Body of pancreas (tissue), 4 donors: ENCODE measurements at regions not wholly inside any gene's neighbourhood (a gene's known extent, or its start where the extent isn't known, plus 50 kb on each side); places are given as distances from the start of the nearest gene placed in this dataset.
"Not testable (repeated sequence)": the region's sequence is repeated elsewhere in the genome, so short reads cannot be mapped to it uniquely, and the experiment has no call there.

Experiments used
- ATAC-seq: fragments of 150-250 bp; one replicate; pipeline ENCODE4 v1.9.1; 2016
- DNase-seq, 4 donors: peaks; one replicate each; pipeline ENCODE4 v3.0.0-alpha.2; 2019
- H3K27ac ChIP-seq, 4 donors: fragments of 200-600 bp; sonication (generic); 1 replicate in 3 of 4; 2 replicates in 1 of 4; pipeline versions ENCODE4 v1.5.1 to v1.6.1; 2016 to 2019; ENCODE audit warnings: mild to moderate bottlenecking in 1 of 4, mixed read lengths in 1 of 4, moderate library complexity in 1 of 4
- H3K27me3 ChIP-seq, 2 donors: fragments of 200-600 bp; sonication (generic); one replicate each; pipeline ENCODE4 v1.6.0; 2016; ENCODE audit warnings: mild to moderate bottlenecking in 1 of 2
- H3K36me3 ChIP-seq, 2 donors: fragments of 200-600 bp; sonication (generic); replicated peaks in 1 of 2; 2 replicates each; pipeline ENCODE4 v1.5.1; 2016; ENCODE audit warnings: low read depth in 2 of 2; ENCODE audit not compliant: insufficient read depth in 1 of 2
- H3K4me1 ChIP-seq: fragments of 200-600 bp; sonication (generic); one replicate; pipeline ENCODE4 v1.6.0; 2016
- H3K4me3 ChIP-seq, 2 donors: fragments of 200-600 bp; sonication (generic); 1 replicate in 1 of 2; 2 replicates in 1 of 2; pipeline ENCODE4 v1.5.1; 2016 to 2019
- H3K9me3 ChIP-seq, 3 donors: fragments of 200-600 bp; sonication (generic); 1 replicate in 2 of 3; 2 replicates in 1 of 3; pipeline ENCODE4 v1.5.1; 2016
- POLR2A ChIP-seq, 3 donors: fragments of 450-650 bp; IDR thresholded peaks; one replicate each; pipeline ENCODE4 v1.6.1; 2016; ENCODE audit warnings: antibody characterized with exemption in 3 of 3, mild to moderate bottlenecking in 2 of 3
- WGBS, 2 donors: methylation state at CpG; one replicate each; pipeline ENCODE4 v1.1.5; 2017; 5-methylcytosine and 5-hydroxymethylcytosine counted together
- intact Hi-C: fragments of 100-400 bp; cut with DNase I; formaldehyde crosslinking; loops from one replicate; pipeline ENCODE4 v1.15.1; 2023
- TF ChIP-seq, protein P1 (sequence below), 7 experiments: fragments of 450-650 bp in 4 of 7; fragments of 200-600 bp in 3 of 7; sonication (generic) in 3 of 7; IDR thresholded peaks; one replicate each; pipeline ENCODE4 v1.5.1; 2016 to 2019; ENCODE audit warnings: antibody characterized with exemption in 7 of 7

DNA sequence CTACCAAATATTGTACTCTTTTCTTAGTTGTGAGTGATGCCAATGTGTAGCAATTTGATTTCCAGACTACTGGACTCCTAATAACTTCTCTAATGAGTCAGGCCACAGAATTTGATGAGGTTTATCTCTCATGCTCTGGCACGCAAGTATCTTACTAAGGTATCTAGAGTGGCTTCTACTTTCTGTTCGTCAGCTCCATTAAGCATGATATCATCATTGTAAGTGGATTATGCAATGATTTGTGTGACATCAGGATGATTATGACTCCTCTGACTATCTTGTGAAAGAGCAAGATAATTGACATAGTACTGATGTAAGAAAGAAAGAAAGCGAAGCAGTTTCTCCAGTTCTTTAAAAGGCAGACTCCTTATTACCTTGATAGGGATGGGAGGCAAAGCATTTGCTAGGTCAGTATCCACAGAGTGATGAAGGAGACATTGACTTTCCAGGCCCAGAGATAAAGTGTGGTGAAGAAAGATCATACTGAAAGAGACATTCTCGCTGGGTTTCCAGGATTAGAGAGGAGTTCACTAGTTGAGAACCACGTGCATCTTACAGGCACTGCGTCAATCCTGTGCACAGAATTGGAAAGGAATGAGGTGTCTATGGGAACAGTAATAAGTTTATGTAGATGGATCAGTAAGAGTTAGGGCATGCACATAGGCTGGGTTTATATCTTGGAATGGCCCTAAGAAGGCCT lies 161.9 kb upstream of the STK26 start:
- Histone ChIP-seq H3K36me3 (no peaks in the 10 kb centered on the region), H3K4me3 (no peak overlapping the region), H3K27me3 (no peaks in the 10 kb centered on the region), H3K27ac (no peak overlapping the region), H3K9me3 (no peaks in the 10 kb centered on the region), H3K4me1 (no peaks in the 10 kb centered on the region)
- intact Hi-C loops, result no loop called here
- no peak for TF ChIP-seq POLR2A (IDR thresholded peaks at IDR 0.05)
- TF ChIP-seq, protein P1, sequence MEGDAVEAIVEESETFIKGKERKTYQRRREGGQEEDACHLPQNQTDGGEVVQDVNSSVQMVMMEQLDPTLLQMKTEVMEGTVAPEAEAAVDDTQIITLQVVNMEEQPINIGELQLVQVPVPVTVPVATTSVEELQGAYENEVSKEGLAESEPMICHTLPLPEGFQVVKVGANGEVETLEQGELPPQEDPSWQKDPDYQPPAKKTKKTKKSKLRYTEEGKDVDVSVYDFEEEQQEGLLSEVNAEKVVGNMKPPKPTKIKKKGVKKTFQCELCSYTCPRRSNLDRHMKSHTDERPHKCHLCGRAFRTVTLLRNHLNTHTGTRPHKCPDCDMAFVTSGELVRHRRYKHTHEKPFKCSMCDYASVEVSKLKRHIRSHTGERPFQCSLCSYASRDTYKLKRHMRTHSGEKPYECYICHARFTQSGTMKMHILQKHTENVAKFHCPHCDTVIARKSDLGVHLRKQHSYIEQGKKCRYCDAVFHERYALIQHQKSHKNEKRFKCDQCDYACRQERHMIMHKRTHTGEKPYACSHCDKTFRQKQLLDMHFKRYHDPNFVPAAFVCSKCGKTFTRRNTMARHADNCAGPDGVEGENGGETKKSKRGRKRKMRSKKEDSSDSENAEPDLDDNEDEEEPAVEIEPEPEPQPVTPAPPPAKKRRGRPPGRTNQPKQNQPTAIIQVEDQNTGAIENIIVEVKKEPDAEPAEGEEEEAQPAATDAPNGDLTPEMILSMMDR (IDR thresholded peaks at IDR 0.05), result no peak
- no peak for DNase-seq
- no peak for ATAC-seq
- 72% methylated on average over 6 of the region's 6 CpGs for WGBS, 2 donors

DNA sequence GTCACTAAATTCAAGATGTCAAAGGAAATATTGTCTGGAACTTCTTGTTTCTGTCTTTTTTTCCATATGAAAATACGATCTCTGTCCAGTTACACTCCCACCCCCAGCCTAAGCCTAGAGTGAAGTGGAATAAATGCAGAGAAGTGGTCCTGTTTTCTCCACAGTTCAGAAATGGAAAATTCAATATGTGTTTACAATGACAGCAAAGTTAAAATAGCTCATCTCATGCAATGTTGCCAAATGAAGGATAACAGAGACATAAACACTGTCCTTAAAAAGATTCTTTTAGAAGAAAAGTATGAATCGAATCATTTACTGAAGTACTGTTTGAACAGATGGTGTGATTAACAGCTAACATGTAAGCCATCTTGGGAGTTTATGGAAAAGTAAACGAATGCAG lies 160.8 kb upstream of the STK26 start:
- Histone ChIP-seq H3K9me3 (no peaks in the 10 kb centered on the region), H3K27ac (no peak overlapping the region), H3K27me3 (no peaks in the 10 kb centered on the region), H3K36me3 (no peaks in the 10 kb centered on the region), H3K4me3 (no peak overlapping the region), H3K4me1 (no peaks in the 10 kb centered on the region)
- TF ChIP-seq POLR2A (IDR thresholded peaks at IDR 0.05), result no peak
- TF ChIP-seq, protein P1 (IDR thresholded peaks at IDR 0.05), result no peak
- DNase-seq, result no peak
- no peak for ATAC-seq
- intact Hi-C loops, result no loop called here
- WGBS, 2 donors, result 43 to 77% methylated on average over 3 of the region's 3 CpGs

DNA sequence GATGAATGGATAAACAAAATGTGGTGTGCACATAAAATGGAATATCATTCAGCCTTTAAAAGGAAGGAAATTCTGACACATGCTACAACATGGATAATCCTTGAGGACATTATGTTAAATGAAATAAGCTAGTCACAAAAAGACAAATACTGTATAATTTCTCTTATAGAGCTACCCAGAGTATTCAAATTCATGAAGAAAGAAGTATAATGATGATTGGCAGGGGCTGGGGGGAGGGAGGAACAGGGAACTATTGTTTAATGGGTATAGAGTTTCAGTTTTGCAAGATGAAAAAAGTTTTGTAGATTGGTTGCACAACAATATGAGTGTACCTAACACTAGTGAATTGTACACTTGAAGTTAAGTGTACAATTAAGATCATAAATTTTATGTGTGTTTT lies 153.9 kb upstream of the STK26 start:
- no peaks in the 10 kb centered on the region for H3K9me3 ChIP-seq
- no peaks in the 10 kb centered on the region for H3K4me1 ChIP-seq
- no peaks in the 10 kb centered on the region for H3K27me3 ChIP-seq
- no peak overlapping the region for H3K4me3 ChIP-seq
- H3K27ac ChIP-seq, result no peak overlapping the region
- no peak for ATAC-seq
- no peaks in the 10 kb centered on the region for H3K36me3 ChIP-seq
- intact Hi-C loops, result no loop called here
- no peak for DNase-seq
- TF ChIP-seq POLR2A (IDR thresholded peaks at IDR 0.05), result no peak
- TF ChIP-seq, protein P1 (IDR thresholded peaks at IDR 0.05), result no peak

DNA sequence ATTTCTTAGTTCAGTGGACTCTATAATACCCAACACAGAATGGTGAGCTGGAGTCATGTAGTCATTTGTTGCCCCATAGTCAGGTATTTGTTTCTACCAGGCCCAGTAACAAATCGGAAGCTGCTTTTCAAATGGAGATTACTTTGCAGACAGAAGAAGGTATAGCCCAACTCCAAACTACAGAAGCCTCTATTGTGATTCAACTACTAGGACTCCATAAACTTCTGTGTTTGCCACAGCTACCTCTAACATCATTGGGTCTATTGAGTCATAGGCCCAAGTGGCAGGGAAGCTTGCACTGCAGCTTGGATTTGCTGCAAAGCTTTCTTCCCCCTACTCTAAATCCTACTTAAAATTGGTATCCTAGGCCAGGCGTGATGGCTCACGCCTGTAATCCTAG lies 148.8 kb upstream of the STK26 start:
- Histone ChIP-seq H3K27me3 (no peaks in the 10 kb centered on the region), H3K4me3 (no peak overlapping the region), H3K4me1 (no peaks in the 10 kb centered on the region), H3K36me3 (no peaks in the 10 kb centered on the region), H3K27ac (no peak overlapping the region), H3K9me3 (no peaks in the 10 kb centered on the region)
- 89 to 91% methylated on average over 1 to 3 of the region's 3 CpGs for WGBS, 2 donors
- no peak for ATAC-seq
- intact Hi-C loops, result no loop called here
- TF ChIP-seq, protein P1 (IDR thresholded peaks at IDR 0.05), result no peak
- no peak for TF ChIP-seq POLR2A (IDR thresholded peaks at IDR 0.05)
- no peak for DNase-seq

DNA sequence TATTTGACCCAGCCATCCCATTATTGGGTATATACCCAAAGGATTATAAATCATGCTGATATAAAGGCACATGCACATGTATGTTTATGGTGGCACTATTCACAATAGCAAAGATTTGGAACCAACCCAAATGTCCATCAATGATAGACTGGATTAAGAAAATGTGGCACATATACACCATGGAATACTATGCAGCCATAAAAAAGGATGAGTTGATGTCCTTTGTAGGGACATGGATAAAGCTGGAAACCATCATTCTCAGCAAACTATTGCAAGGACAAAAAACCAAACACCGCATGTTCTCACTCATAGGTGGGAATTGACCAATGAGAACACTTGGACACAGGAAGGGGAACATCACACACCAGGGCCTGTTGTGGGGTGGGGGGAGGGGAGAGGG lies 147.3 kb upstream of the STK26 start:
- H3K27ac ChIP-seq, DNase-seq, H3K9me3 ChIP-seq, H3K4me1 ChIP-seq, ATAC-seq, intact Hi-C loops, H3K27me3 ChIP-seq, H3K4me3 ChIP-seq, H3K36me3 ChIP-seq: not testable (repeated sequence)
- 100% methylated on average over 1 of the region's 1 CpG for WGBS, 2 donors
